ENCODE measurements at regions not wholly inside any gene's neighbourhood (a gene's known extent, or its start where the extent isn't known, plus 50 kb on each side); places are given as distances from the start of the nearest gene placed in this dataset.

DNA sequence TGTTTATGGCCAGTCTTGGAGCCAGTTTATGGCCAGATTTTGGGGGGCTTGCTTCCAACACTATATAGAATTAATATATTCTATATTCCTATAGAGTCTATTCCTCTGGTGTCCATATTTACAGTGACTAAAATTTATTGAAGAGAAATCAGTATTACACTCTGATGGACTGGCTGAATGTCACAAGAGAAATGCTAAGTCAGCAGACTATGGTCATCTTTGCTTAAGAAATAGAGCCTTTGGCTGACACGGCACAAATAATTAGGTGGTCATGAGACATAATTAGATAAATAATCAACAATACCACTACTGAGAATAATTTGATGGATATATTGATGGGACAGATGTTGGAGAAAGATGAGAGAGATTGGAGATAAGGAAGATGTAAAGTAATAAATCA, 272.9 kb downstream of the SLITRK5 start:
- TF ChIP-seq, protein P1, sequence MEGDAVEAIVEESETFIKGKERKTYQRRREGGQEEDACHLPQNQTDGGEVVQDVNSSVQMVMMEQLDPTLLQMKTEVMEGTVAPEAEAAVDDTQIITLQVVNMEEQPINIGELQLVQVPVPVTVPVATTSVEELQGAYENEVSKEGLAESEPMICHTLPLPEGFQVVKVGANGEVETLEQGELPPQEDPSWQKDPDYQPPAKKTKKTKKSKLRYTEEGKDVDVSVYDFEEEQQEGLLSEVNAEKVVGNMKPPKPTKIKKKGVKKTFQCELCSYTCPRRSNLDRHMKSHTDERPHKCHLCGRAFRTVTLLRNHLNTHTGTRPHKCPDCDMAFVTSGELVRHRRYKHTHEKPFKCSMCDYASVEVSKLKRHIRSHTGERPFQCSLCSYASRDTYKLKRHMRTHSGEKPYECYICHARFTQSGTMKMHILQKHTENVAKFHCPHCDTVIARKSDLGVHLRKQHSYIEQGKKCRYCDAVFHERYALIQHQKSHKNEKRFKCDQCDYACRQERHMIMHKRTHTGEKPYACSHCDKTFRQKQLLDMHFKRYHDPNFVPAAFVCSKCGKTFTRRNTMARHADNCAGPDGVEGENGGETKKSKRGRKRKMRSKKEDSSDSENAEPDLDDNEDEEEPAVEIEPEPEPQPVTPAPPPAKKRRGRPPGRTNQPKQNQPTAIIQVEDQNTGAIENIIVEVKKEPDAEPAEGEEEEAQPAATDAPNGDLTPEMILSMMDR (IDR thresholded peaks at IDR 0.05; ENCODE audit: insufficient read depth, low read length), result no peak
- no peak for TF ChIP-seq REST (IDR thresholded peaks at IDR 0.05; ENCODE audit: insufficient replicate concordance, low read depth)
- no peak for TF ChIP-seq POLR2AphosphoS5 (IDR thresholded peaks at IDR 0.05; ENCODE audit: low read depth)
- TF ChIP-seq GABPA (IDR thresholded peaks at IDR 0.05; ENCODE audit: low read depth), result no peak
- TF ChIP-seq SPI1 (IDR thresholded peaks at IDR 0.05; ENCODE audit: borderline replicate concordance, low read depth), result no peak
